Liver (tissue), 3 donors: ENCODE measurements at regions not wholly inside any gene's neighbourhood (a gene's known extent, or its start where the extent isn't known, plus 50 kb on each side); places are given as distances from the start of the nearest gene placed in this dataset.

Experiments
- ATF3 ChIP-seq: IDR thresholded peaks from 2 replicates; pipeline ENCODE4 v1.6.1; 2016; ENCODE audit warnings: antibody characterized with exemption
- CTCF ChIP-seq: fragments of 150-350 bp; IDR thresholded peaks from 2 replicates; pipeline ENCODE4 v1.5.1; 2017; ENCODE audit warnings: improper control_type of control experiment, low read depth, low read length; ENCODE audit not compliant: missing input control
- FOXA1 ChIP-seq: IDR thresholded peaks from 2 replicates; pipeline ENCODE4 v1.6.1; 2016; ENCODE audit warnings: antibody characterized with exemption
- GABPA ChIP-seq, 2 donors: IDR thresholded peaks in 1 of 2; conservative IDR thresholded peaks in 1 of 2; 2 replicates each; pipeline ENCODE4 v1.6.1; 2016; ENCODE audit warnings: antibody characterized with exemption in 2 of 2, mild to moderate bottlenecking in 1 of 2, moderate library complexity in 1 of 2
- RAD21 ChIP-seq, 2 donors: IDR thresholded peaks; 2 replicates each; pipeline ENCODE4 v1.6.1; 2016; ENCODE audit warnings: antibody characterized with exemption in 2 of 2, mild to moderate bottlenecking in 2 of 2
- REST ChIP-seq: IDR thresholded peaks from 2 replicates; pipeline ENCODE4 v1.6.1; 2016; ENCODE audit warnings: antibody characterized with exemption, mild to moderate bottlenecking
- TAF1 ChIP-seq: conservative IDR thresholded peaks from 2 replicates; pipeline ENCODE4 v1.6.1; 2016; ENCODE audit warnings: antibody characterized with exemption, mild to moderate bottlenecking
- ZBTB33 ChIP-seq: IDR thresholded peaks from 2 replicates; pipeline ENCODE4 v1.6.1; 2016; ENCODE audit warnings: antibody characterized with exemption
- donor health status: healthy.
- donor health status: healthy.

GRCh38 chr2:15732341-15733077, 140.8 kb downstream of the DDX1 start:
- TF ChIP-seq REST (no peak), CTCF (no peak), RAD21 (IDR thresholded peaks at IDR 0.05) (no peak), FOXA1 (no peak), TAF1 (no peak), GABPA (IDR thresholded peaks at IDR 0.05 in 1 of 2, conservative IDR thresholded peaks at IDR 0.05 in 1 of 2) (no peak), ZBTB33 (no peak), ATF3 (no peak)
